Stimulated activated effector memory CD8-positive, alpha-beta T cell treated with anti-CD3 and anti-CD28 coated beads, Interleukin-12 subunit alpha, Interleukin-12 subunit beta, amount 100 ng/mL, for 72 hours (primary cell): ENCODE measurements at regions not wholly inside any gene's neighbourhood (a gene's known extent, or its start where the extent isn't known, plus 50 kb on each side); places are given as distances from the start of the nearest gene placed in this dataset.
"Not testable (repeated sequence)": the region's sequence is repeated elsewhere in the genome, so short reads cannot be mapped to it uniquely, and the experiment has no call there.

Experiments used
- ATAC-seq: fragments of 150-1000 bp; cut with Tn5 transposase; 2 replicates; pipeline ENCODE4 v1.10.0; 2021
- DNase-seq, 2 donors: peaks; one replicate each; pipeline ENCODE4 v3.0.0; 2021 to 2022; ENCODE audit warnings: low spot score in 2 of 2
- H3K27ac Mint-ChIP-seq: one replicate; pipeline ENCODE4 v1.8.0; 2022; ENCODE audit warnings: mild to moderate bottlenecking, mixed read lengths
- H3K36me3 Mint-ChIP-seq: one replicate; pipeline ENCODE4 v1.8.0; 2022; ENCODE audit warnings: mild to moderate bottlenecking, mixed read lengths
- H3K4me1 Mint-ChIP-seq: one replicate; pipeline ENCODE4 v1.8.0; 2022; ENCODE audit warnings: mixed read lengths
- H3K4me3 Mint-ChIP-seq: one replicate; pipeline ENCODE4 v1.8.0; 2022; ENCODE audit warnings: mild to moderate bottlenecking, mixed read lengths
- H3K9me3 Mint-ChIP-seq: one replicate; pipeline ENCODE4 v1.8.0; 2022; ENCODE audit warnings: mixed read lengths

- Mint-ChIP-seq H3K36me3 (no peaks in the 10 kb centered on the region), H3K4me1 (no peaks in the 10 kb centered on the region), H3K9me3 (no peaks in the 10 kb centered on the region)
Observed at GRCh38 chr3:4045756-4046155, 246.5 kb downstream of the LRRN1 start.

GRCh38 chr3:4047366-4047765, 248.1 kb downstream of the LRRN1 start:
- H3K27ac Mint-ChIP-seq: no peak overlapping the region
- ATAC-seq (no peak), DNase-seq (no peak)
- H3K36me3 Mint-ChIP-seq: no peaks in the 10 kb centered on the region
- no peaks in the 10 kb centered on the region for H3K9me3 Mint-ChIP-seq
- no peaks in the 10 kb centered on the region for H3K4me1 Mint-ChIP-seq
- H3K4me3 Mint-ChIP-seq: no peak overlapping the region

More at GRCh38 chr3:4045756-4046155, 246.5 kb downstream of the LRRN1 start:
- Mint-ChIP-seq H3K4me3 (no peak overlapping the region), H3K27ac (no peak overlapping the region)
- ATAC-seq: no peak
- no peak for DNase-seq

- peaks cover 4% of the 10 kb centered on the region for H3K9me3 Mint-ChIP-seq
- ATAC-seq (no peak), DNase-seq (no peak)
- no peak overlapping the region for H3K27ac Mint-ChIP-seq
- H3K4me1 Mint-ChIP-seq: no peaks in the 10 kb centered on the region
- no peaks in the 10 kb centered on the region for H3K36me3 Mint-ChIP-seq
- no peak overlapping the region for H3K4me3 Mint-ChIP-seq
Observed at GRCh38 chr3:4052706-4053105, 250.5 kb upstream of the SETMAR start.

GRCh38 chr3:4053975-4054374, 249.2 kb upstream of the SETMAR start:
- Mint-ChIP-seq H3K27ac (no peak overlapping the region), H3K4me1 (no peaks in the 10 kb centered on the region), H3K9me3 (peaks cover 4% of the 10 kb centered on the region), H3K4me3 (no peak overlapping the region), H3K36me3 (no peaks in the 10 kb centered on the region)
- ATAC-seq (no peak), DNase-seq (no peak)

GRCh38 chr3:4060064-4060463, 243.1 kb upstream of the SETMAR start:
- Mint-ChIP-seq H3K4me1 (peaks cover 6% of the 10 kb centered on the region), H3K4me3 (no peak overlapping the region), H3K36me3 (no peaks in the 10 kb centered on the region), H3K27ac (no peak overlapping the region), H3K9me3 (peaks cover 4% of the 10 kb centered on the region)
- ATAC-seq (peak; percentile 84), DNase-seq (no peak)

- Mint-ChIP-seq H3K27ac (no peak overlapping the region), H3K36me3 (no peaks in the 10 kb centered on the region), H3K9me3 (peaks cover 4% of the 10 kb centered on the region), H3K4me3 (no peak overlapping the region), H3K4me1 (peaks cover 6% of the 10 kb centered on the region)
- ATAC-seq (no peak), DNase-seq (no peak)
Observed at GRCh38 chr3:4060603-4061002, 242.6 kb upstream of the SETMAR start.

- H3K36me3 Mint-ChIP-seq: no peaks in the 10 kb centered on the region
- no peaks in the 10 kb centered on the region for H3K9me3 Mint-ChIP-seq
- H3K4me1 Mint-ChIP-seq: peaks cover 6% of the 10 kb centered on the region
- no peak overlapping the region for H3K4me3 Mint-ChIP-seq
- no peak for DNase-seq
- no peak overlapping the region for H3K27ac Mint-ChIP-seq
- no peak for ATAC-seq
Observed at GRCh38 chr3:4061195-4061594, 242.0 kb upstream of the SETMAR start.

GRCh38 chr3:4061783-4062360, 241.3 kb upstream of the SETMAR start:
- no peaks in the 10 kb centered on the region for H3K36me3 Mint-ChIP-seq
- H3K4me1 Mint-ChIP-seq: peaks cover 6% of the 10 kb centered on the region
- no peak for ATAC-seq
- no peaks in the 10 kb centered on the region for H3K9me3 Mint-ChIP-seq
- no peak for DNase-seq
- no peak overlapping the region for H3K4me3 Mint-ChIP-seq
- no peak overlapping the region for H3K27ac Mint-ChIP-seq

GRCh38 chr3:4062621-4063020, 240.5 kb upstream of the SETMAR start:
- Mint-ChIP-seq H3K4me3 (no peak overlapping the region), H3K9me3 (no peaks in the 10 kb centered on the region), H3K36me3 (no peaks in the 10 kb centered on the region), H3K4me1 (peaks cover 6% of the 10 kb centered on the region), H3K27ac (no peak overlapping the region)
- no peak for ATAC-seq
- DNase-seq: no peak

- Mint-ChIP-seq H3K4me1 (peaks cover 6% of the 10 kb centered on the region), H3K27ac (no peak overlapping the region)
Observed at GRCh38 chr3:4063916-4064574, 239.1 kb upstream of the SETMAR start.

GRCh38 chr3:4065085-4065484, 238.1 kb upstream of the SETMAR start:
- no peaks in the 10 kb centered on the region for H3K9me3 Mint-ChIP-seq
- no peak overlapping the region for H3K4me3 Mint-ChIP-seq
- H3K4me1 Mint-ChIP-seq: no peaks in the 10 kb centered on the region
- H3K36me3 Mint-ChIP-seq: no peaks in the 10 kb centered on the region
- DNase-seq (no peak), ATAC-seq (no peak)
- no peak overlapping the region for H3K27ac Mint-ChIP-seq

More at GRCh38 chr3:4063916-4064574, 239.1 kb upstream of the SETMAR start:
- Mint-ChIP-seq H3K36me3 (no peaks in the 10 kb centered on the region), H3K4me3 (no peak overlapping the region), H3K9me3 (no peaks in the 10 kb centered on the region)
- no peak for ATAC-seq
- DNase-seq: no peak

- ATAC-seq (no peak), DNase-seq (no peak)
- Mint-ChIP-seq H3K4me1 (no peaks in the 10 kb centered on the region), H3K27ac (no peak overlapping the region), H3K4me3 (no peak overlapping the region), H3K36me3 (no peaks in the 10 kb centered on the region), H3K9me3 (no peaks in the 10 kb centered on the region)
Observed at GRCh38 chr3:4065554-4065953, 237.6 kb upstream of the SETMAR start.

GRCh38 chr3:4067893-4068292, 235.3 kb upstream of the SETMAR start:
- no peak overlapping the region for H3K4me3 Mint-ChIP-seq
- H3K9me3 Mint-ChIP-seq: peaks cover 5% of the 10 kb centered on the region
- H3K27ac Mint-ChIP-seq: no peak overlapping the region
- no peaks in the 10 kb centered on the region for H3K4me1 Mint-ChIP-seq
- no peaks in the 10 kb centered on the region for H3K36me3 Mint-ChIP-seq
- no peak for DNase-seq
- ATAC-seq: no peak

GRCh38 chr3:4069796-4070195, 233.4 kb upstream of the SETMAR start:
- no peak for ATAC-seq
- no peak for DNase-seq
- no peak overlapping the region for H3K4me3 Mint-ChIP-seq
- H3K4me1 Mint-ChIP-seq: no peaks in the 10 kb centered on the region
- no peak overlapping the region for H3K27ac Mint-ChIP-seq
- peaks cover 12% of the 10 kb centered on the region for H3K9me3 Mint-ChIP-seq
- H3K36me3 Mint-ChIP-seq: no peaks in the 10 kb centered on the region

- peaks cover 12% of the 10 kb centered on the region for H3K9me3 Mint-ChIP-seq
- no peak overlapping the region for H3K27ac Mint-ChIP-seq
- H3K4me3 Mint-ChIP-seq: no peak overlapping the region
- H3K4me1 Mint-ChIP-seq: no peaks in the 10 kb centered on the region
- ATAC-seq (no peak), DNase-seq (no peak)
- no peaks in the 10 kb centered on the region for H3K36me3 Mint-ChIP-seq
Observed at GRCh38 chr3:4071481-4072184, 231.5 kb upstream of the SETMAR start.

- H3K27ac Mint-ChIP-seq, ATAC-seq, H3K4me1 Mint-ChIP-seq, H3K36me3 Mint-ChIP-seq, H3K4me3 Mint-ChIP-seq, DNase-seq: not testable (repeated sequence)
- H3K9me3 Mint-ChIP-seq: peaks cover 12% of the 10 kb centered on the region
Observed at GRCh38 chr3:4077278-4077677, 225.9 kb upstream of the SETMAR start.
